ENCODE measurements at regions not wholly inside any gene's neighbourhood (a gene's known extent, or its start where the extent isn't known, plus 50 kb on each side); places are given as distances from the start of the nearest gene placed in this dataset.
A peak's percentile ranks its signal among the peaks of the same experiment; 100 is the strongest.
"Not testable (repeated sequence)": the region's sequence is repeated elsewhere in the genome, so short reads cannot be mapped to it uniquely, and the experiment has no call there.

DNA sequence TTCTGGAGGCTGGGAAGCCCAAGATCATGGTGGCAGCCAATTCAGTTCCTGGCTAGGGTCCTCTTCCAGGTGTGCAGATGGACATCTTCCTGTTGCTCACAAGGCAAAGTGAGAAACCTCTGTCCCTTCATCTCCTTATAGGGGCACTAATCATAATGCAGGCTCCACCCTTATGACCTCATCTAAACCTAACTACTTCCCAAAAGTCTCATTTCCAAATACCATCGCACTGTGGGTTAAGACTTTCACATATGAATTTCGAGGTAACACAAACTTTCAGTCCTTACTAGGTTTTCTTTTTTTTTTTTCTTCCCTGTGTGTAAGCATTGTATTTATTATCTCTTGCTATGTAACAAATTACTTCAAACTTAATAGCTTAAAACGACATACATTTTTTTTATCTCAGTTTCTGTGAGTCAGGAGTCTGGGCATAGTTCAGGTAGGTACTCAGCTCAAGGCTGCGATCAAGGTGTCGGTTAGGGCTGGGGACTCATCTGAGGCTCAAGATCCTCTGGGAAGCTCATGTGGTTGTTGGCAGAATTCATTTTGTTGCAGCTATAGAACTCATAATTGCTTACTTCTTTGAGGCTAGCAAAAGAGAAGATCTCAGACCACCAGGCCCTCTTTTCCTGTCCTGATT, 204.7 kb upstream of the STK26 start:
- FAIRE-seq: peak; percentile 40
- no peak for DNase-seq (ENCODE audit: insufficient read length, low spot score)

DNA sequence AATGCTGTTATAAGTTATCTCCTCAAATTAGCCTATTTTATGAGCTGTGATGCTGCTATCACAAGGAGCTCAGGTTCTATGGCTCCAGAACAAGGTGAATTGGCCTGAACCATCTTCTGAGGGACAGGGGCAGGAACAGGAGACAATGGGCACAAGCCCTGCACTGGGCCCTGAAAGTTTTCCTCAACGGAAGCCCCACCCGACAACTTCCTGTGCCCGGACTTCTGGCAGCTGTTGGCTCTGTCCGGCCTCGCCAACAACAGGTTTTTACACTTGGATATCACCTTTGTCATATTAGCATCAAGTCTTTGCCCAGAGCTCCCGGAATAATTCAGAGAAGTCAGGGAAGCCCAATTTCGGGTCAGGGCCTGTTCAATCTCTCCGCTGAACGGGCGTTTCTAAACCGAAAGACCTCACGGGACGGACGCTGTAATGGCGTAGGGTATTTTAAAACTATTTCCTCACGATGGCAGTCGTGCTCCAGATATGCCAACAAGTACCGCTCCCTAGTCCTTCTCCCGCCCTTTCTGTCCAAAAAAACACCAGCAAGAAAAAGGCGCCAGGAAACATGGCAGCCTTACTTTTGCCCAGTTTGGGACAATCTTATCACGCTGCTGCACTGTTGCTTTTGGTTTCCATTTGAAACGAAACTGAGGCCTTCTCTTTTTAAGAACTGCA, 201.0 kb upstream of the STK26 start:
- DNase-seq (ENCODE audit: insufficient read length, low spot score) (no peak), FAIRE-seq (peak; percentile 57)

DNA sequence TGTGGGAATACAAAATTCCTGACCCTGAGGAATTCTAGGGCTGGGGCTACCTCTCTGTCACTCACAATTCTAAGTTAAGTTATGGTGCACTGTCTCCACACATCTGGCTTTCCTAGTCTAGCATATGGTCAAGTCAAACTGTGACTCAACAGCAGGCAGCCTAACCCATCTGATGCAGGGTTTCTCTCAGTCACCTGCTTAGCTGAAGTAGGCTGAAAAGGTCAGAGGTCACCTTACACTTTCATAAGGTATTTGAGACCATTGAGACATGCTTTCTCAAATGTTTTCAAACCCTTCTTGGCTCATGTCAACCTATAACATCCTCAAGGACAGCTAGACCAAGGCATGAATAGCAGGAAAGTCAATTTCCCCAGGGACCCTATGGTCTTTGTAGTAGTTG, 196.5 kb upstream of the STK26 start:
- DNase-seq (ENCODE audit: insufficient read length, low spot score) (no peak), FAIRE-seq (peak; percentile 58)

DNA sequence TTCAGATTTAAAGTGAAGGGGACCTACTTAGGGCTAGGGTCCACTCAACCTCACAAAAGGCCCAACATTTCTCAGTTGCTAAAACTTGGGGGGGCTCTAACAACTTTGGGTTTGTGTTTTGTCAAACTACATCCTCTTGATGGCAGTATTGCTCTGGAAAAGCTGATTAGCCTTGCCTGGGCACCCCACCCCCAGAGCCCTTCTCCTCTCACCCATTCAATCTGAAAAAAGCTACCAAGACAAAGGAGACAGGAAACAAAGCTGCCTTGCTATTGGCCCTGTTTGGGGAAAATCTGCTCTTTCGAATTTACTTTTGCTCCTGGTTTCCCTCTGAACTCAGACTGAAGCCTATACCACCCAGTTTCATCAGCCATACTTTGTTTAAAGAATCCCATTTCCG, 195.2 kb upstream of the STK26 start:
- DNase-seq (ENCODE audit: insufficient read length, low spot score) (no peak), FAIRE-seq (peak; percentile 80)

DNA sequence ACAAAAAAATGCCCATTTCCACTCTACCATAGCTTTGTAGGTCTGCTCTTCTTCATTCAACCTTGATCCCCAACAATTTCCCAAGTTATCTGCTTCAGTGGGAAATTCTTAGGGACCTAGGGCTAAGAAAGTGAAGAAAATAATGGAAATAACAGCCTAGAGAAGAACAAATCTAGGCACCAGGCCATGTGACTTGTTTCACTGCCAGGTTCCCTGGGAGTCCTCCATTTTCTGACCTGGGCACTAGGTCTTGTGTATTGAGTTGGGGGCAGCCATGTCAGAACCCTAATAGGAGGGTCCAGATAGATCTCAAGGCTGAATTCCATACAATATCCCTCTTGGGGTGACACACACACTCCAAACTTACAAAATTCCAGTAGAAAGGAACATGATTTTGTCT, 194.6 kb upstream of the STK26 start:
- FAIRE-seq: peak; percentile 66
- no peak for DNase-seq (ENCODE audit: insufficient read length, low spot score)

DNA sequence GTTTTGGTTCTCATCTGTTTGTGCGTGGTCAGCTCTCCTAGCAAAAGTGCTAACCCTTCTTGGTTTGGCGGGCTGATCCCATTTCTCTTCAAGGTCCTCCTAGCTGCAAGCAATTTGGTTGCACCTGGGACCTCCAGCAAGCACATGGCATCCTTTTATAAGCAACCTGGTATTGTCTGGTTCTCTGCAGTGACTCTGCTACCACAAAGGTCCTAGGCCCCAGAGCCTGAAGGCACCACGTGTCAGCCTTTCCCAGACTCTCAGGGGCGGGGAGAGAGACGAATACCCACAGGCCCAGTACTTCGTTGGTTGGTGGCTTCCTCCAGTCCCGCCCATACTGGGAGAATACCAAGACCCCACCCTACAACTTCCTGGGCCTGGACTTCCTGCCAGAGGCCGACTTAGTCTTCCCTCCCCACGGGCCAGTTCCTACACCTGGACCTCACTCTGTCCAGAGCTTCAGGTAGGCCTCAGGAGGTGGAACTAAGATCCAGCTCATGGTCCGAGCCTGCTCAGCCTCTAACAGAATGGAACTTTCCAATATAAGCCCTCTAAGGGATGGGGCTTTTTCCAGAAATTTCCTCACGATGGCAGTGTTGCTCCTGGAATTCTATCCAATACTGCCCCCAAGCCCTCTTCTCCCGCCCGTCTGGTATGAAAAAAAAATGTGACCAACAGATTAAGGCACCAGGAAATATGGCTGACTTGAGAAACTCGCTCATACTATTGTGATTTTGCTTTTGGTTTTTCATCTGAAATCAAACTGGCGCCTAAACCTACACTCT, 192.5 kb upstream of the STK26 start:
- DNase-seq (ENCODE audit: insufficient read length, low spot score): no peak
- FAIRE-seq: peak; percentile 95

DNA sequence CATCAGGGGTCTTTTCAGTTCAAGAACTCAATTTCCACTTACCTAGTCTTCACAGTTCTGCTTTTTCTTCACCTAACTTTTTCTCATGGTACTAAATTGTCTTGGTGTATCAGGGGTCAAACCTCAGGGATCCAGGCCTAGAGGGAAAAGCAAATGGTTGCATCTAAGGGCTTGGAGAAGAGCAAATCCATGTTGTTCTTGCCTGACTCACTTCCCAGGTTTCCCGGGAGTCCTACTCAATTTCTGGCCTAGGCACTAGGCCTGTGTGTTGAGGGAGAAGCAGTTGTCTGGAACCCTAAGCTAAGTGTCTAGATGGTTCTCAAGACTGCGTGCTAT, 191.9 kb upstream of the STK26 start:
- FAIRE-seq (no peak), DNase-seq (ENCODE audit: insufficient read length, low spot score) (no peak)

DNA sequence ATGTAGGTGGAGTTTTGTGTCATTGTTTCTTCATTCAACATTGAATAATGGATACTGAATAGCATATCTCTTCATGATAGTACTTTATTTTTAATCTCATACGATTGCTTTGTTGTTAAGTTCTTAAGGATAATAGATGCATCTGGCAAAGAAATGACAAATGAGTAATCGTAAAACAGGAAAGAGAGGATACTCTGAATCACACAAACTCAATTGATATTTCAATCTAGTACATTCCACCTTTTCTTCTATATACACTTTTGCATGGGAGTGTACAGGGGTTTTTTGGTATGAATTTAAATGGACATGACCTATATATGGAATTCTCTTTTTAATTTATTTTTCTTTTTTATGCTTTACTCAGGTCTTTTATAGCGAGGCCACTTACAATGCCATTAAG, 186.9 kb upstream of the STK26 start:
- FAIRE-seq: no peak
- no peak for DNase-seq (ENCODE audit: insufficient read length, low spot score)

DNA sequence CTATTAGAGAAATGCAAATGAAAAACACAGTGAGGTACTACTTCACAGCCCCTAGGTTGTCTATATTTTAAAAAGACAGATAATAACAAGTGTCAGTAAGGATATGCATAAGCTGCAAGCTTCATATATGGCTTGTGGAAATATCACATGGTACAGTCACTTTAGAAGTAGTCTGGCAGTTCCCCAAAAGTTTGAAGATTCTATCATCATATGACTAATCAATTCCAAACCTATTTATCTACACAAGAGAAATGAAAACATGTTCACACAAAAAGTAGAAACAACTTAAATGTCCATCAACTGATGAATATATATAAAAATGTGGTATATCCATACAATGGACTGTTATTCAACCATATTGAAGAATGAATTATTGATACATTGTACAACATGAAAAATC, 185.8 kb upstream of the STK26 start:
- no peak for DNase-seq (ENCODE audit: insufficient read length, low spot score)

DNA sequence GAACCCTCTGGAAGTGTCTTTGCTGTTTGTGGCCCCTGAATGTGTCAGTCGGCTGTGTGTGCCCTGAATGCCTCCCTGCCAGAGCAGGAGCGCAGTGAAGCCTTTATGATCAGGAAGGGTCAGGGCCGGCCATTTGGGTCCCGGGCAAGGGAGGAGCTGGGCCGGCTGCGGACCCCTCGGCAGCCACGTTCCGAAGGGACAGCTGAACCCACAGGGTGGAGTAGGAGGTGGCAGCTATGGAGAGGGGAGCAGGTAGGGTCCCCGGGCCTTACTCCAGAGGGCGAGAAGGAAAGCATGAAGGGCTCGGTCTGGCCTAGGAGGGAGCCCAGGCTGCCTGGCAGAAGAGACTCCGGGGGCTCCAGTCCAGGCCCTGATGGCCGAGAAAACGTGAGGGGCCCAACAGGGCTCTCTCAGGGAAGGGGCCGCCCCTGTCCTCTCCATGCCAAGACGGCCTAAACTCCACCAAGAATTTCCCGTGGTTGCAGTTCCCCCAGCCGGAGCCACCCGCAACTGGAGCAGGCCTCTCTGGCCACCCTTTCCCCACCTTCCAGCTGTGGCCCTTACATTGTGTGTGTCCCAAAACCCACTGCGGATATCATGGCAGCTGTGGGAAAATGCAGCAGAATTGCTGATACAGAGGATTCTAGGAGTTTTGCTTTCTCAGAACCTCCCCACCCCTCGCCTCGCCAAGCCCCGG, 182.2 kb upstream of the STK26 start:
- no peak for FAIRE-seq
- no peak for DNase-seq (ENCODE audit: insufficient read length, low spot score)

More for the DNA sequence above, 185.8 kb upstream of the STK26 start:
- peak; percentile 75 for FAIRE-seq

DNA sequence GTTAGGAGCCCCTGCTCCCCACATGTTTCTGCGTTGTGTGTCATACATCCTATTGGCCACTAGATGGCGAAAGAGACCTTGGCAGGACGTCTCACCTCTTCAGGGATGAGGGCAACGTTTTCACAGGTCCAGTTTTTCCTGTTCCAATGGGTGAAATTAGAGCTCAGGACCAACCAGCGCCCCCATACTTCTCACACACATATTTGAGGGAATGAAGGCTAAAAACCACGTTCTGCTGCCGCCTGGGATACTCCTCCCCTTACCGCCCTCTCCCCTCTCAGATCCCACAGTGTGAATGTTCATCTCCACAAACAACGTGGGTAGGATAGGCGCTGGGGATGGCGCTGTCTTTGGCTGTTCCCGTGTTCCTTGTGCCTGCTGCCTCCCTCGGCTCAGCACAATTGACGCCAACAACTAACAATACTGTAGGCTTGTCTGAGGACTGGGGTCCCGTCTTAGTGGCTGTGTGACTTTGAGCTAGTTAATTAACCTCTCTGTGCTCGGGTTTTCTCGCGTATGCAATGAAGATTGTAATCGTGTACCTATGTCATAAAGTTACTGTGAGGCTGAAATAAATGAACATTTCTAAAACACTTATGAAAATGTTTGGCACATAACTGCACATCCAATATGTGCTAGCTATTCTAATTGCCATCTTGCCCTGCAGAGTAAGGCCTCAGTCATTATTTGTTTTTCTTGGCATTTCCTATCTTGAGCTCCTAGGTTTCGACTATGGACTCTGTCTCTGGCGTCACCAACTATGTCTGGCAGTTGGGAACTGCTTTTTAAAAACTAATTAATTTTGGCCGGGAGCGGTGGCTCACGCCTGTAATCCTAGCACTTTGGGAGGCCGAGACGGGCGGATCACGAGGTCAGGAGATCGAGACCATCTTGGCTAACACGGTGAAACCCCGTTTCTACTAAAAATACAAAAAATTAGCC, 181.3 kb upstream of the STK26 start:
- FAIRE-seq: peak; percentile 96
- DNase-seq (ENCODE audit: insufficient read length, low spot score): no peak

DNA sequence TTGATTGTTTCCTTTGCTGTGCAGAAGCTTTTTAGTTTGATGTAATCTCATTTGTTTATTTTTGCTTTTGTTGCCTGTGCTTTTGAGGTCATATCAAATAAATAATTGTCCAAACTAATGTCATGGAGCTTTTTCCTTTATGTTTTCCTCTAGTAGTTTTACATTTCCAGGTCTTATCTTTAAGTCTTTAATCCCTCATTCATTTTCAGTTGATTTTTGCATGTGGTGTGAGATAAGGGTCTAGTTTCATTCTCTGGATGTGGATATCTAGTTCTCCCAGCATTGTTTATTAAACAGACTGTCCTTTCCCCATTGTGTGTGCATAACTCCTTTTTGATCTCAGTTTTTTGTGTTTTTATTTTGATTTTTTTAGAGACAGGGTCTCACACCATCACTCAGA, 179.1 kb upstream of the STK26 start:
- DNase-seq (ENCODE audit: insufficient read length, low spot score): no peak
- FAIRE-seq: no peak

DNA sequence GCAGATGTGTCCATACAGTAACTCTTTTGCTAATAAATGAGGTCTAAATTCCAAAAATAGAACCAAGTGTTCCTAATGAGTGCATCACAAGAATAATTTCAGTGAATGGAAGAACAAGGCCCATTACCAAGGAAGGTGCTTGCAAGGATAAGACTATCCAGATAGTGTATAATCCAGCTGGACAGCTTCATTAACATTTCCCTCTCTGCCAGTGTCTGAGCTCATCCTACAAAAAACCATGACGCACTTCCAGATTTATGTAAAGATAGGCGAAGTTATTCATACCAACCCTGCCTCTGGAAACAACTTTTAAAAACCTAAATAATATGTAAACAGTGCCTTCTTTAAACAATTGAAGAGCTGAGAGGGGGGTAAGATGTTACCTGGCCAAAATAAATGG, 177.9 kb upstream of the STK26 start:
- DNase-seq (ENCODE audit: insufficient read length, low spot score): no peak
- FAIRE-seq: no peak

DNA sequence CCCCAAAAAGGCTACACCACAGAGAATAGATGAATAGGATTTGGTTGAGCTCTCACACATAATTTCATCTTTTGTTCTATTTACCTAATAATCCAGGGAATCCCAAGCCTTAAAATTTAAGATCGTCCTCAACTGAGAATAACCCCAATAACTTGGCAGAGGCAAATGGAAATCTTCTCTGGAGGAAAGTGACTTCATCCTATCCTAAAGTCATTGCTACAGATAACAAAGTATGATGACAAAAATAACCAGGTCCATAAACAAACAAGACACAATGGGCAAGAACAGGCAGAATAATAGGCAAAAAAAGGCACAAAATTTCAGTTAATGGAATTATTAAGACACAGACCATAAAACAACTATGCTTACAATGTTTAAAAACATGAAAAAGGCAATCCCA, 177.3 kb upstream of the STK26 start:
- DNase-seq (ENCODE audit: insufficient read length, low spot score) (no peak), FAIRE-seq (no peak)

DNA sequence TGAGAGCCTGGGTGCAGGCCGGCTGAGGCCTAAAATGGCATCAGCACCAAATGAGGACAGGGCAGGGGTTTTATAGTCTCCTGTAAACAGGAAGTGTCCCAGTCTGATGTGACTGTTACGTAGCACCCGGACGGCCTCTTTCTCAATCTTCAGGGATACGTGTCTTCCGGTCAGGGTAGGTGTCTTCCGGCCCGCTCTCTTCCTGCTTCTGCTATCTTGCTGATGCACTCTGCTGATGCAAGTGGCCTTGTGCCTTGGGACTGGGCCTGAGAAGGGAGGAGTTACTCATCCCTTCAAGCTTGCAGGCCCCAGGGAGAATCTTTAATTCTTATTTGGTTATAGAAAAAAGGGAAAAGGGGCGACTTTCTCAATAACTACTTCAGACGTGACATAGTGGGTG, 172.1 kb upstream of the STK26 start:
- FAIRE-seq; DNase-seq (ENCODE audit: insufficient read length, low spot score): not testable (repeated sequence)

DNA sequence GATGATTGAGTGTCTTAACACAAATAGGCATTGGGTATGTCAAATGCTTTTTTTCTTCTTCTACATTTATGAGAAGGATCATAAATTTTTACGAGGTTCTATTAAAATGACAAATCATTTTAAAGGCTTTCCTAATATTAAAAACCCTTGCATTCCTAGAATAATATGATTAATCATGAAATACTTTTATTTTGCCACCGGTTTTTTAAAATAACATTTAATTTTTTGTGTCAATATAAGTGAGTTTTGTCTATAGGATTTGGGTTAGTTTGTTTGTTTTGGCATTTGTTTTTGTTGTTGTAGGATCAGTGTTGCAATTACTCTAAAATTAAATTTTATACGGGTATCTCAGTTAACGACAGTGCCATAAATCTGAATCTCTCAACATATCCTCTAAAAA, 169.7 kb upstream of the STK26 start:
- FAIRE-seq (no peak), DNase-seq (ENCODE audit: insufficient read length, low spot score) (no peak)

DNA sequence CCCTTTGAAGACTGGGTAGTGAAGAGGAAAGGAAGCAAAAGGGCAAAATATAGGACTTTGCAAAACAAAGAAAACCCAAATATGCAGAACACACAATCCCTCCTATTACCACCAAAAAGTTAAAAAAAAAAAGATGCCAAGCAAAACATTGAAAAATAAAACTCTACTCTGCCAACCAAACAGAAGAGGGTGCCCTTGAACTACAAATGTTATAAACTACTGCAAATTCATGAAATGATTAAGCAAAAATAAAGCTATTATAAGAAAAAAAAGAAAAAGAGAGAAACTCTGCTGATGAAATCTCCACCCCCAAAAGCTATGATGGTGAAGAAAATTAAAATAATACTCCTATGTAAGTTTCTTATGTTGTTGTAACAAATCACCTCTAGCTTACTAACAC, 168.5 kb upstream of the STK26 start:
- FAIRE-seq: no peak
- no peak for DNase-seq (ENCODE audit: insufficient read length, low spot score)

DNA sequence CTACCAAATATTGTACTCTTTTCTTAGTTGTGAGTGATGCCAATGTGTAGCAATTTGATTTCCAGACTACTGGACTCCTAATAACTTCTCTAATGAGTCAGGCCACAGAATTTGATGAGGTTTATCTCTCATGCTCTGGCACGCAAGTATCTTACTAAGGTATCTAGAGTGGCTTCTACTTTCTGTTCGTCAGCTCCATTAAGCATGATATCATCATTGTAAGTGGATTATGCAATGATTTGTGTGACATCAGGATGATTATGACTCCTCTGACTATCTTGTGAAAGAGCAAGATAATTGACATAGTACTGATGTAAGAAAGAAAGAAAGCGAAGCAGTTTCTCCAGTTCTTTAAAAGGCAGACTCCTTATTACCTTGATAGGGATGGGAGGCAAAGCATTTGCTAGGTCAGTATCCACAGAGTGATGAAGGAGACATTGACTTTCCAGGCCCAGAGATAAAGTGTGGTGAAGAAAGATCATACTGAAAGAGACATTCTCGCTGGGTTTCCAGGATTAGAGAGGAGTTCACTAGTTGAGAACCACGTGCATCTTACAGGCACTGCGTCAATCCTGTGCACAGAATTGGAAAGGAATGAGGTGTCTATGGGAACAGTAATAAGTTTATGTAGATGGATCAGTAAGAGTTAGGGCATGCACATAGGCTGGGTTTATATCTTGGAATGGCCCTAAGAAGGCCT, 161.9 kb upstream of the STK26 start:
- no peak for FAIRE-seq
- DNase-seq (ENCODE audit: insufficient read length, low spot score): no peak

DNA sequence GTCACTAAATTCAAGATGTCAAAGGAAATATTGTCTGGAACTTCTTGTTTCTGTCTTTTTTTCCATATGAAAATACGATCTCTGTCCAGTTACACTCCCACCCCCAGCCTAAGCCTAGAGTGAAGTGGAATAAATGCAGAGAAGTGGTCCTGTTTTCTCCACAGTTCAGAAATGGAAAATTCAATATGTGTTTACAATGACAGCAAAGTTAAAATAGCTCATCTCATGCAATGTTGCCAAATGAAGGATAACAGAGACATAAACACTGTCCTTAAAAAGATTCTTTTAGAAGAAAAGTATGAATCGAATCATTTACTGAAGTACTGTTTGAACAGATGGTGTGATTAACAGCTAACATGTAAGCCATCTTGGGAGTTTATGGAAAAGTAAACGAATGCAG, 160.8 kb upstream of the STK26 start:
- FAIRE-seq (peak; percentile 26), DNase-seq (ENCODE audit: insufficient read length, low spot score) (no peak)

DNA sequence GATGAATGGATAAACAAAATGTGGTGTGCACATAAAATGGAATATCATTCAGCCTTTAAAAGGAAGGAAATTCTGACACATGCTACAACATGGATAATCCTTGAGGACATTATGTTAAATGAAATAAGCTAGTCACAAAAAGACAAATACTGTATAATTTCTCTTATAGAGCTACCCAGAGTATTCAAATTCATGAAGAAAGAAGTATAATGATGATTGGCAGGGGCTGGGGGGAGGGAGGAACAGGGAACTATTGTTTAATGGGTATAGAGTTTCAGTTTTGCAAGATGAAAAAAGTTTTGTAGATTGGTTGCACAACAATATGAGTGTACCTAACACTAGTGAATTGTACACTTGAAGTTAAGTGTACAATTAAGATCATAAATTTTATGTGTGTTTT, 153.9 kb upstream of the STK26 start:
- DNase-seq (ENCODE audit: insufficient read length, low spot score) (no peak), FAIRE-seq (no peak)

All from GM19239 (cell line).